ENCODE measurements at regions not wholly inside any gene's neighbourhood (a gene's known extent, or its start where the extent isn't known, plus 50 kb on each side); places are given as distances from the start of the nearest gene placed in this dataset.
"Not testable (repeated sequence)": the region's sequence is repeated elsewhere in the genome, so short reads cannot be mapped to it uniquely, and the experiment has no call there.

DNA sequence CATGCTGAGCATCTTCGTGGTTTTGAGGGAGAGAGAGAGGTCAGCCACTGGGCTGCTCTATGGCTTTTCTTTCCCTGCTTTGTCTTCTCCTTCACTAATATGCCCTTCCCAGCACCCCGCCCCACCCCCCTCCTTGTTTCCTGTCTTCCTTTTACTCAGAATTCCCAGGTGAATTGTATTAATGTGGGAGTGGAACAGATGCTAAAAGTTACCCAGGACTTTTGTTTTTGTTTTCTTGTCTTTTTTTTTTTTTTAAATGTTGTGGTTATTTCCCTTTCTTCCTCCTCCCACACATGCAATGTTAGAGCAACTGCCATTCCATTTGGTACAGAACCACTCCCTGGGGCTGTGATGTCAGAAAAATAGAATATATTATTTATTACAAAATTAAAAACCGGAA lies 442.7 kb upstream of the CD180 start:
- H3K36me3 ChIP-seq (ENCODE audit: insufficient read depth, low read length), result no peaks in the 10 kb centered on the region
- no peaks in the 10 kb centered on the region for H3K9me3 ChIP-seq (ENCODE audit: insufficient read depth, low read depth, low read length)
- H3K27ac ChIP-seq (ENCODE audit: low read depth, low read length), result no peak overlapping the region
- Mint-ChIP-seq H3K4me3 (ENCODE audit: unreplicated experiment) (no peak overlapping the region), H3K36me3 (ENCODE audit: low read depth, unreplicated experiment) (no peaks in the 10 kb centered on the region), H3K4me1 (ENCODE audit: low read depth, unreplicated experiment) (peaks cover 10% of the 10 kb centered on the region), H3K27me3 (ENCODE audit: low read depth, unreplicated experiment) (peaks cover 5% of the 10 kb centered on the region), H3K9me3 (ENCODE audit: unreplicated experiment) (no peaks in the 10 kb centered on the region), H3K27ac (ENCODE audit: unreplicated experiment) (peak overlapping the region; percentile 50)
- no peaks in the 10 kb centered on the region for H3K4me1 ChIP-seq (ENCODE audit: insufficient read depth, low read length)
- FAIRE-seq (no peak), DNase-seq (ENCODE audit: low read depth) (no peak)
- no peak overlapping the region for H3K9ac ChIP-seq (ENCODE audit: low read length)
- TF ChIP-seq, protein P1, sequence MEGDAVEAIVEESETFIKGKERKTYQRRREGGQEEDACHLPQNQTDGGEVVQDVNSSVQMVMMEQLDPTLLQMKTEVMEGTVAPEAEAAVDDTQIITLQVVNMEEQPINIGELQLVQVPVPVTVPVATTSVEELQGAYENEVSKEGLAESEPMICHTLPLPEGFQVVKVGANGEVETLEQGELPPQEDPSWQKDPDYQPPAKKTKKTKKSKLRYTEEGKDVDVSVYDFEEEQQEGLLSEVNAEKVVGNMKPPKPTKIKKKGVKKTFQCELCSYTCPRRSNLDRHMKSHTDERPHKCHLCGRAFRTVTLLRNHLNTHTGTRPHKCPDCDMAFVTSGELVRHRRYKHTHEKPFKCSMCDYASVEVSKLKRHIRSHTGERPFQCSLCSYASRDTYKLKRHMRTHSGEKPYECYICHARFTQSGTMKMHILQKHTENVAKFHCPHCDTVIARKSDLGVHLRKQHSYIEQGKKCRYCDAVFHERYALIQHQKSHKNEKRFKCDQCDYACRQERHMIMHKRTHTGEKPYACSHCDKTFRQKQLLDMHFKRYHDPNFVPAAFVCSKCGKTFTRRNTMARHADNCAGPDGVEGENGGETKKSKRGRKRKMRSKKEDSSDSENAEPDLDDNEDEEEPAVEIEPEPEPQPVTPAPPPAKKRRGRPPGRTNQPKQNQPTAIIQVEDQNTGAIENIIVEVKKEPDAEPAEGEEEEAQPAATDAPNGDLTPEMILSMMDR (IDR thresholded peaks at IDR 0.05; ENCODE audit: insufficient read depth, low read depth, low read length), result no peak
- TF ChIP-seq EZH2 (IDR thresholded peaks at IDR 0.05; ENCODE audit: insufficient read depth, low read length), result no peak
- no peaks in the 10 kb centered on the region for H3K27me3 ChIP-seq (ENCODE audit: insufficient read depth, low read length)
- H3K4me2 ChIP-seq (ENCODE audit: low read length), result no peak overlapping the region
- H2AFZ ChIP-seq (ENCODE audit: low read depth, low read length), result no peak overlapping the region
- no peaks in the 10 kb centered on the region for H3K79me2 ChIP-seq (ENCODE audit: insufficient read depth, low read length)
- H3K4me3 ChIP-seq (ENCODE audit: insufficient read depth, low read depth, low read length), result no peak overlapping the region
- no peaks in the 10 kb centered on the region for H4K20me1 ChIP-seq (ENCODE audit: insufficient read depth, low read length)

DNA sequence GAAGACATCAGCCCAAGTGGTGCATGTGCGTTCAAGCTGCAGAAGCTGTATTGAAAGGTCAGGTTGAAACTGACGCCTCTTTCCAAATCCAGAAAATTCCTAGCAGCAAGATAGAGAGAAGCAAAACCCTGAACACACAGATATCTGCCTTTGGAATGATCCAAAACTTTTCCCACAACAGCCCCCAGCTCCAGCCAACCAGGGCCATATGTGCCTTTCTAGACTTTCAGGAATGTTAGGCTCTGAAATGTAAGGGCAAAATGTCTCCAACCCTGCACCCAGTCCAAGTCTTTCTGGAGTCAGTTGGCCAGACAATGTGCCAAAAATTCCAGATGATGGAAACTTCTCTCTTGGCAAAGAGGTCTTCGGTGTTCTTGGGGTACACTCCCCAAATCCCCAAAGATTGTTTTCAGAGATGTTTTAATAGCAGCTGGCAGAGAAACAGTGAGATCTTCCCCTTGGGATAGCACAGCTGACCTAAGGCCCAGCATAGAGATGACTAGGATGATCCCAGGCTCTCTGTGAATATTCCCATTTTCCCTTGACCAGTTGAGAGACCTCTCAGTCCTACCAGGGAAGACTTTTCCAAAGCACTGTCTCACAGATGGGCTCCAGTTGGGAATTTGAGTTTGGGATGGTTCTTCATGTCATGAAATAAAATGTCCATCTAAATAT lies 440.4 kb upstream of the CD180 start:
- peaks cover 10% of the 10 kb centered on the region for H3K4me1 Mint-ChIP-seq (ENCODE audit: low read depth, unreplicated experiment)
- Histone ChIP-seq H4K20me1 (ENCODE audit: insufficient read depth, low read length) (no peaks in the 10 kb centered on the region), H3K27me3 (ENCODE audit: insufficient read depth, low read length) (no peaks in the 10 kb centered on the region), H3K27ac (ENCODE audit: low read depth, low read length) (no peak overlapping the region), H3K4me1 (ENCODE audit: insufficient read depth, low read length) (no peaks in the 10 kb centered on the region), H3K9me3 (ENCODE audit: insufficient read depth, low read depth, low read length) (no peaks in the 10 kb centered on the region), H3K4me3 (ENCODE audit: insufficient read depth, low read depth, low read length) (no peak overlapping the region), H3K79me2 (ENCODE audit: insufficient read depth, low read length) (no peaks in the 10 kb centered on the region), H2AFZ (ENCODE audit: low read depth, low read length) (no peak overlapping the region), H3K9ac (ENCODE audit: low read length) (no peak overlapping the region), H3K4me2 (ENCODE audit: low read length) (no peak overlapping the region), H3K36me3 (ENCODE audit: insufficient read depth, low read length) (no peaks in the 10 kb centered on the region)
- H3K4me3 Mint-ChIP-seq (ENCODE audit: unreplicated experiment), result no peak overlapping the region
- no peak overlapping the region for H3K27ac Mint-ChIP-seq (ENCODE audit: unreplicated experiment)
- no peak for TF ChIP-seq EZH2 (IDR thresholded peaks at IDR 0.05; ENCODE audit: insufficient read depth, low read length)
- TF ChIP-seq, protein P1 (IDR thresholded peaks at IDR 0.05; ENCODE audit: insufficient read depth, low read depth, low read length), result no peak
- H3K36me3 Mint-ChIP-seq (ENCODE audit: low read depth, unreplicated experiment), result no peaks in the 10 kb centered on the region
- FAIRE-seq, result no peak
- H3K9me3 Mint-ChIP-seq (ENCODE audit: unreplicated experiment), result no peaks in the 10 kb centered on the region
- DNase-seq (ENCODE audit: low read depth), result no peak
- H3K27me3 Mint-ChIP-seq (ENCODE audit: low read depth, unreplicated experiment), result peaks cover 5% of the 10 kb centered on the region

DNA sequence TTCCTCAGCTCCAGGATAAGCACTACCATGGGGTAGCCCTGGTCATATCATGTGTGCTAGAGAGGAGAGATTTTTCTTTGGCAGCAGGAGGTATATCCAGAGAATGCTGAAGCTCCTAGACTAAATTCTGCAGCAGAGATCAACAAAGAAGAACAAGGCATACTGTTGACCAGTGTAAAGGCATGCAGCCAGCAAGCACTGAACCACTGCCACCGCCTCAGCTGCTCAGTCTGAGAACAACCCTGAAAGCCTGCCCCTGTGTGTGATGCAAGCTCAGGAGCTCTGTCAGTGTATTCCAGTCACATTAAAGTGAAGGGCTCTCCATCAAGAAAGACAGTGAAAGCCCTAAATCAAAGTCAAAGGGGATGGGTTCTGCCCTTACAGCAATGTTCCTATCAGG lies 439.5 kb upstream of the CD180 start:
- Mint-ChIP-seq H3K9me3 (ENCODE audit: unreplicated experiment) (peaks cover 2% of the 10 kb centered on the region), H3K27ac (ENCODE audit: unreplicated experiment) (no peak overlapping the region), H3K4me3 (ENCODE audit: unreplicated experiment) (no peak overlapping the region), H3K4me1 (ENCODE audit: low read depth, unreplicated experiment) (peaks cover 10% of the 10 kb centered on the region), H3K27me3 (ENCODE audit: low read depth, unreplicated experiment) (peaks cover 5% of the 10 kb centered on the region), H3K36me3 (ENCODE audit: low read depth, unreplicated experiment) (no peaks in the 10 kb centered on the region)
- Histone ChIP-seq H3K9me3 (ENCODE audit: insufficient read depth, low read depth, low read length) (no peaks in the 10 kb centered on the region), H3K27me3 (ENCODE audit: insufficient read depth, low read length) (no peaks in the 10 kb centered on the region), H3K4me1 (ENCODE audit: insufficient read depth, low read length) (no peaks in the 10 kb centered on the region), H3K36me3 (ENCODE audit: insufficient read depth, low read length) (no peaks in the 10 kb centered on the region), H3K27ac (ENCODE audit: low read depth, low read length) (no peak overlapping the region), H3K4me3 (ENCODE audit: insufficient read depth, low read depth, low read length) (no peak overlapping the region), H4K20me1 (ENCODE audit: insufficient read depth, low read length) (no peaks in the 10 kb centered on the region), H3K79me2 (ENCODE audit: insufficient read depth, low read length) (no peaks in the 10 kb centered on the region), H3K9ac (ENCODE audit: low read length) (no peak overlapping the region), H3K4me2 (ENCODE audit: low read length) (no peak overlapping the region), H2AFZ (ENCODE audit: low read depth, low read length) (no peak overlapping the region)
- DNase-seq (ENCODE audit: low read depth) (no peak), FAIRE-seq (no peak)
- no peak for TF ChIP-seq EZH2 (IDR thresholded peaks at IDR 0.05; ENCODE audit: insufficient read depth, low read length)
- TF ChIP-seq, protein P1 (IDR thresholded peaks at IDR 0.05; ENCODE audit: insufficient read depth, low read depth, low read length), result no peak

DNA sequence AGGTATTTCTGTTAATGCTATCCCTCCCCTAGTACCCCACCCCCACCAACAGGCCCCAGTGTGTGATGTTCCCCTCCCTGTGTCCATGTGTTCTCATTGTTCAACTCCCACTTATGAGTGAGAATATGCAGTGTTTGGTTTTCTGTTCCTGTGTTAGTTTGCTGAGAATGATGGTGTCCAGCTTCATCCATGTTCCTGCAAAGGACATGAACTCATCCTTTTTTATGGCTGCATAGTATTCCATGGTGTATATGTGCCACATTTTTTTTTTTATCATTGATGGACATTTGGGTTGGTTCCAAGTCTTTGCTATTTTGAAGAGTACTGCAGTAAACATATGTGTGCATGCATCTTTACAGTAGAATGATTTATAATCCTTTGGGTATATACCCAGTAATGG lies 430.5 kb upstream of the CD180 start:
- H3K27ac Mint-ChIP-seq (ENCODE audit: unreplicated experiment); DNase-seq (ENCODE audit: low read depth); H3K27me3 ChIP-seq (ENCODE audit: insufficient read depth, low read length); H3K9me3 ChIP-seq (ENCODE audit: insufficient read depth, low read depth, low read length); H3K27ac ChIP-seq (ENCODE audit: low read depth, low read length); H2AFZ ChIP-seq (ENCODE audit: low read depth, low read length); FAIRE-seq; H3K9me3 Mint-ChIP-seq (ENCODE audit: unreplicated experiment); H3K4me2 ChIP-seq (ENCODE audit: low read length); H3K4me1 ChIP-seq (ENCODE audit: insufficient read depth, low read length); H4K20me1 ChIP-seq (ENCODE audit: insufficient read depth, low read length); H3K27me3 Mint-ChIP-seq (ENCODE audit: low read depth, unreplicated experiment); H3K9ac ChIP-seq (ENCODE audit: low read length); H3K4me3 ChIP-seq (ENCODE audit: insufficient read depth, low read depth, low read length); H3K36me3 ChIP-seq (ENCODE audit: insufficient read depth, low read length); H3K4me3 Mint-ChIP-seq (ENCODE audit: unreplicated experiment); H3K36me3 Mint-ChIP-seq (ENCODE audit: low read depth, unreplicated experiment); H3K4me1 Mint-ChIP-seq (ENCODE audit: low read depth, unreplicated experiment); H3K79me2 ChIP-seq (ENCODE audit: insufficient read depth, low read length): not testable (repeated sequence)

All from astrocyte (in vitro differentiated cells and primary cell).